Suppressor macrophage (primary cell): ENCODE measurements at regions not wholly inside any gene's neighbourhood (a gene's known extent, or its start where the extent isn't known, plus 50 kb on each side); places are given as distances from the start of the nearest gene placed in this dataset.
"Not testable (repeated sequence)": the region's sequence is repeated elsewhere in the genome, so short reads cannot be mapped to it uniquely, and the experiment has no call there.

Experiments
- DNase-seq, 4 experiments: peaks; one replicate each; pipeline ENCODE4 v3.0.0-alpha.2; 2020 to 2022

- no peak for DNase-seq
Measured at GRCh38 chr2:221914334-221914880, 342.3 kb upstream of the EPHA4 start.

- no peak for DNase-seq
Measured at GRCh38 chr2:221911890-221912289, 339.8 kb upstream of the EPHA4 start.

GRCh38 chr2:221911321-221911720, 339.2 kb upstream of the EPHA4 start:
- DNase-seq, result no peak

GRCh38 chr2:221908518-221908917, 336.4 kb upstream of the EPHA4 start:
- no peak for DNase-seq

DNA sequence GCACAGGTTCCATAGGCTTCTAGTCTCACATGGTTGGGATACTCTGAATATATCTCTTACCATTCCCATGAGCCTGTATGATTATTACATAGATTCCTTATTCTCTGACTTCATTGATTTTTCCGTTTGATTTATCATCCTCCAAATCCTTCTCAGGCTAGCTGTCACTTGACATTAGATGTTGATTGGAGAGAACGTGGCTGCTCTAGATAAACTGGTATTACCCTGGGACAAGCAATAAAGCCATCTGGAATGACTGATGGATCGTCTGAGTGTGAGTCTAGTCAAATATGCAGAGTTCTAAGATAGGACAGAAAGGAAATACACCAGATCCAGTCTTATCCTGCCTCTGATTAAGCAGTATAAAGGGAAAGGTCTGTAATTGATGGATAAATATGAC, 325.6 kb upstream of the EPHA4 start:
- no peak for DNase-seq

- no peak for DNase-seq
Measured at GRCh38 chr2:221896505-221897151, 324.5 kb upstream of the EPHA4 start.

DNA sequence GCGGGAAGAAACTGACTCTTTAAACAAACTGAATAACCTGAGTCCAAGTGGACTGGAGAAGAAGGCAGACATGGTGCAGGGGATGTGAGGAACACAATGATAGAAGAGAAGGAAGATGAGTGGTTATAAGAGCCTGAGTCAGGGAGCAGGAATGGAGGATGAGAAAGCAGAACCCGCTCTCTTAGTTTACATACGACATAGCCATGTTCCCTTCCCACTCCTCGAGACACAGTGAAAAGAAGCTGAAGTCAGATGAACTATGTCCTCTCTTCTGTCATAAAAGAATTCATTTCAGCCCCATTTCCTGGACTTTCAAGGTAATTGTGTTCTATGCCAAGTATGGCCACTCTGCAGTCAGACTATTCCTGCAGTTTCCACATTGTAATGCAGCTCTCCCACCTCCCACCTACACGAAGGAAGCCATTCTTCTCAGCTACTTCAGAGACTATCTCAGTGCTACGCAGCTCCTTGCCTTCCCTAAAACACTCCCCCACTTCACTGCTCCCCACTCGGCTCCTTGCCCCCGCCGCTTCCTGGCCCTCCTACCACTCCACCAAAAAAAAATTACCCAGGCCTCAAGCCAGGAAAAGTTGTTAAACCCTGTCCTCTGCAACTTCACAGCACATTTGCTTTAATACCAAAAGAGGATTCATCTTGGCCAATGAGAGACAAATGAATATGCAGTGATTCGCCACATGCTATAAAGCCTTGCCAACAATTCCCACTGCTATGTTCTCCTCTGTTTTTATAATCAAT, 323.4 kb upstream of the EPHA4 start:
- DNase-seq, result no peak

GRCh38 chr2:221893501-221893900, 321.4 kb upstream of the EPHA4 start:
- DNase-seq, result no peak

GRCh38 chr2:221892006-221892405, 319.9 kb upstream of the EPHA4 start:
- not testable (repeated sequence) for DNase-seq

- DNase-seq, result no peak
Measured at GRCh38 chr2:221883976-221884375, 311.9 kb upstream of the EPHA4 start.

DNA sequence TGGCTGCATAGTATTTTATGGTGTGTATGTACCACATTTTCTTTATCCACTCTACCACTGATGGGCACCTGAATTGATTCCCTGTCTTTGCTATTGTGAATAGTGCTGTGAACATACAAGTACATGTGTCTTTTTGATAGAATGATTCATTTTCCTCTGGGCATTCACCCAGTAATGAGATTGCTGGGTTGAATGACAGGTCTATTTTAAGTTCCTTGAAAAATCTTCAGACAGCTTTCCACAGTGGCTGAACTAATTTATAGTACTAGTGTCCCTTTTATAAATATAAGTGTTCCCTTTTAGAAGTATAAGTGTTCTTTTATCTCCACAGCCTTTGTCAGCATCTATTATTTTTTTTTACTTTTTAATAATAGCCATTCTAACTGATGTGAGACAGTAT, 303.9 kb upstream of the EPHA4 start:
- no peak for DNase-seq

GRCh38 chr2:221874444-221874843, 302.3 kb upstream of the EPHA4 start:
- no peak for DNase-seq

DNA sequence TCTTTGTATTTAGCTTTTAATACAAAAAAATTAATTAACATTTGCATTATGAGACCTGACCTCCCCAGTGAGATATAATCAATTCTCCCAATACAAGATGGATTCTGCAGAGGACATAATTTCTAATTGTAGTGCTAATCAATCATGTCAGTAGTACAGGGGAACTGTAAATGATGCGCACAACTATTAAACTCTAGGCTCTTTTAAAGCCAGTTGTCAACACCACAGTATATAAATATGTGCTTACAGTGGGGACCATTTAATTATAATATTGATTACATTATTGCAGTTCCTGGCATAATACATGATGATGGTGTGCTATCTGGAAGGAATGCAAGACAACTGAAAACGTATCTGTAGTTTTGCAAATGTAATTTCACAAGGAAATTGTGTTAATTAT, 285.6 kb upstream of the EPHA4 start:
- no peak for DNase-seq

DNA sequence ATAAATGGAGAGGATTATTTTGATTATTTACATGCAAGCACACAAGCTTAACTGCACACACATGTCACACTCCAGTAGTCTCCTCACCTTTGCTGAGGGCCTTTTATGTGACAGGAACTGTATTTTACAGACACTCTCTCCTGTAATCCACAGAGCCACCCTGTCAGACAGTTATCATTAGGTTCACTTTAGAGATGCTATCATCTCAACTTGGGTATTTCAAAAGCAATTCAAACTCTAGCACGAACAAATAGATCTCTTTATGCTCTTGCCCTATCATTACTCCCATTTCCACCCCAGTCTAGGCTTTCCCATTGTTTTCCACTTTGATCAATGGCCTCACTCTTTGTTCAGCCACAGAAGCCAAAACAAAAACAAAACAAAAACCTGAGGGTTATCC, 281.2 kb upstream of the EPHA4 start:
- no peak for DNase-seq

DNA sequence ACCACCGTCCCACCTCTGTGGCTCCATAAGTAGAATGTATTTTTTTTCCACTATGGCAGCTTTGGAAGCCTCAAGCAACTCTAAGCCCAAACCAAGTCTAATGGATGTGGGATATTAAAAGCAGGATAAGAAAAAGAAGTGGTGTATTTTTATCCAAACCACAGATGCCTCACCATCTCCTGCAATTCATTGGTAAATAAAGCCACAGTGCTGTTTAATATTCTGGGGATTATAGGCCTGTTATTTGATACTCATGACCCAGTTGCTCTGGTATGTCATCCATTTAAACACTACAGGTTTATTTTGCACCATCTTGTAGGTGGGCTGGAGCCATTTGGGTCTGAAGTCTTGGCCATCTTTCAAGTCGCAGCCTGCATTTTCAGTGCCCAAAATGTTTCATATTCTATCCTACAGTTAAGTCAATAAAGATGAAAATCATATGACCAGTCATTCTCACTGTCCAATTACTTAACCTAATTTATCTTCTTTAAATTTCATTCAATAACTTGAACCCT, 279.5 kb upstream of the EPHA4 start:
- no peak for DNase-seq

GRCh38 chr2:221850076-221850475, 278.0 kb upstream of the EPHA4 start:
- no peak for DNase-seq

DNA sequence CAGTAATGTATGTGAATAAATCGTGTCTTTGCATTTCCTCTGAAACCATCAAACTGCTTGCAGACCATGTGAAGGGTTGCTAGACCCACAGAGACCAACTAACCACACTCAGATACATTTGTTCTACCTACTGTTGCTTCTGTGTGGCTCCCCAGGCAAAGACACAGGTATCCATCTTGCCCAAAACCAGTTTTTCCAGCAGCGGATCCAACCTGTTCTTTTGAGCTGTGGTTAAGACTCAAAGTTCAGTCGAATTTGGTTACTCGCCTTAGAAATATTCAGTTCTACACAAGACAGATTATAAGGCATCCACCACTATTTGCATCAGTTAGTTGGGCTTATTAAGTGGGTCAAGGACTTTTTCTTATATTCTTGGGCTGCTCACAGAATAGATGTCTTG, 276.2 kb upstream of the EPHA4 start:
- DNase-seq, result no peak

DNA sequence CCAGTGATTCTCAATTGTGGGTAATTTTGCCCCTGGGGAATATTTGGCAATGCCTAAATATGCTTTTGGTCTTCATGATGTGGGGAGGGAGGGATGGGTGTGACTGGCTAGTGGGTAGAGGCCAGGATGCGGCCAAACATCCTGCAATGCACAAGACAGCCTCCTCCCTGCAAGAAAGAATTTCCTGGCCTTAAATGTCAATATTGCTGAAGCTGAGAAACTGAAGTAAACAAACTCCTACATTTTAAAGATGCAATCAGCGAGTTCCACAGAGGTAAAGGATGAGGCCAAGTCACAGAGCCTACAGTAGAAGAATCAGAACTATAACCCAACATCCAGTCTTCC, 272.9 kb upstream of the EPHA4 start:
- DNase-seq, result no peak

GRCh38 chr2:221844212-221845020, 272.3 kb upstream of the EPHA4 start:
- DNase-seq, result no peak

DNA sequence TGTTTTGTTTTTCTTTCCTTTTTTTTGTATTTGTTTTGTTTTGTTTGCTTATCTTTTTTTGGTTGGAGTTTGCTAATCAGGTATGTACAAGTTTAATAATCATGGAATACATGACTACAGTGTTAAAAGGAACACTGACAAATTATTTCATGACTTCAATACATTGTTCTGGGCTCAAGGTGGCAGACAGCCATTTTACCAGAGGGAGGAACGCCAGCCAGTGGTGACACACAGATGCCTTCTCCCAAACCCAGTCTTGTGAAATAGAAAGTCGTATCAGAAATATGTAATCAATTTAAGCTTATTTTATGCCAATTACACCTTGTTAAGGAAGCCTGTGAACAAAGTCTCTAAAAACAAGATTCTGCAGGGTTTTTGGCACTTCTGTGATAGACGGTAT, 264.0 kb upstream of the EPHA4 start:
- no peak for DNase-seq

- DNase-seq, result no peak
Measured at GRCh38 chr2:221833966-221834365, 261.9 kb upstream of the EPHA4 start.

- DNase-seq, result no peak
Measured at GRCh38 chr2:221831051-221831450, 258.9 kb upstream of the EPHA4 start.

GRCh38 chr2:221822416-221822815, 250.3 kb upstream of the EPHA4 start:
- no peak for DNase-seq
